ENCODE measurements at regions not wholly inside any gene's neighbourhood (a gene's known extent, or its start where the extent isn't known, plus 50 kb on each side); places are given as distances from the start of the nearest gene placed in this dataset.
"Not testable (repeated sequence)": the region's sequence is repeated elsewhere in the genome, so short reads cannot be mapped to it uniquely, and the experiment has no call there.

GRCh38 chrY:7334449-7334848, 422.9 kb upstream of the AMELY start:
- peak overlapping the region; percentile 90 for H3K27ac Mint-ChIP-seq
- H3K36me3 Mint-ChIP-seq (ENCODE audit: low read depth) = peaks cover 97% of the 10 kb centered on the region
- H3K27me3 Mint-ChIP-seq = no peaks in the 10 kb centered on the region
- H3K4me3 Mint-ChIP-seq = peak overlapping the region; percentile 83
- H3K4me1 Mint-ChIP-seq = peaks cover 24% of the 10 kb centered on the region
- H3K9me3 Mint-ChIP-seq = no peaks in the 10 kb centered on the region
- ATAC-seq (replicated peaks) = peak; percentile 30

DNA sequence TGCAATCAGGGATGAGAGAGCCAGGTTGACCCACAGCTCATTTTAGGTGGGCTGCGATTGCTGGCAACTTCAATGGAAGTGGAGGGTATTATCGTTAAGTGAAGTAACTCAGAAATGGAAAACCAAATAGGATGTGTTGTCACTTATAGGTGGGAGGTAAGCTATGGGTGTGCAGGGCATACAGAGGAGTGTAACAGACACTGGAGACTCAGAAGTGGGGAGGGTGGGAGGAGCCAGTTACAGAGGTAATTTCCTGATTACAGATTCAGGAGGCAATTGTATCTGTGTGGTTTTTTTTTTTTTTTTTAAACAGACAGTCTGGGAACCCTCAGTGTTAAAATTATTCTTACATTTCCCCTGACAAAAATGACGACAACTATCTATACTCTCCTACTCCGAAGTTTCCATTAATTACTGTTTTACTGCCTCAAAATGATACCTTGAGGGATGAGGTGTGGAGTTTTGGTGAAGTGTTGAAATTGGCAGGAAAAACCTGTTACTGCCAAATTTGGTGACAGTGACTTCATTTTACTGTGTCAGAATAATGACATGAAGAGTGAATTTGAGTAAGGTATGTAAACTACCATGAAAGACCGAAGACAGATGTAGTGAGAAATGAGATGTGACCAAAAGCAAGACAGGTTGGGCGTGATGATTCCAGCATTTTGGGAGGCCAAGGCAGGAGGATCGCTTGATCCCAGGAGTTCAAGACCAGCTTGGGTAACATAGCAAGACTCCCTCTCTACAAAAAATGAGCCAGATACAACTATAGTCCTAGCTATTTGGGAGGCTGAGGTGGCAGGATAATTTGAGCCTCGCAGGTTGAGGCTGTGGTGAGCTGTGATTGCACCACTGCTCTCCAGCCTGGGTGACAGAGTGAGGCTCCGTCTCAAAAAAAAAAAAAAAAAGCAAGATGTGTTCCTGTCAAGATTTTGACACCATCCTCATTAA, 415.0 kb upstream of the AMELY start:
- ATAC-seq (replicated peaks) = peak; percentile 80
- Mint-ChIP-seq H3K27ac (peak overlapping the region; percentile 98), H3K36me3 (ENCODE audit: low read depth) (peaks cover 100% of the 10 kb centered on the region), H3K4me1 (peaks cover 34% of the 10 kb centered on the region), H3K9me3 (no peaks in the 10 kb centered on the region), H3K4me3 (peak overlapping the region; percentile 78), H3K27me3 (no peaks in the 10 kb centered on the region)

- Mint-ChIP-seq H3K9me3 (no peaks in the 10 kb centered on the region), H3K36me3 (ENCODE audit: low read depth) (peaks cover 100% of the 10 kb centered on the region), H3K27me3 (no peaks in the 10 kb centered on the region), H3K27ac (peak overlapping the region; percentile 98), H3K4me3 (peak overlapping the region; percentile 78), H3K4me1 (peaks cover 39% of the 10 kb centered on the region)
- ATAC-seq (replicated peaks) = peak; percentile 20
Measured at GRCh38 chrY:7325531-7325930, 414.0 kb upstream of the AMELY start.

GRCh38 chrY:7320751-7321150, 409.2 kb upstream of the AMELY start:
- H3K27me3 Mint-ChIP-seq = no peaks in the 10 kb centered on the region
- ATAC-seq (replicated peaks) = no peak
- peaks cover 53% of the 10 kb centered on the region for H3K4me1 Mint-ChIP-seq
- peaks cover 100% of the 10 kb centered on the region for H3K36me3 Mint-ChIP-seq (ENCODE audit: low read depth)
- peak overlapping the region; percentile 58 for H3K4me3 Mint-ChIP-seq
- peak overlapping the region; percentile 84 for H3K27ac Mint-ChIP-seq
- no peaks in the 10 kb centered on the region for H3K9me3 Mint-ChIP-seq

GRCh38 chrY:7320171-7320570, 408.6 kb upstream of the AMELY start:
- ATAC-seq (replicated peaks) = peak; percentile 60

DNA sequence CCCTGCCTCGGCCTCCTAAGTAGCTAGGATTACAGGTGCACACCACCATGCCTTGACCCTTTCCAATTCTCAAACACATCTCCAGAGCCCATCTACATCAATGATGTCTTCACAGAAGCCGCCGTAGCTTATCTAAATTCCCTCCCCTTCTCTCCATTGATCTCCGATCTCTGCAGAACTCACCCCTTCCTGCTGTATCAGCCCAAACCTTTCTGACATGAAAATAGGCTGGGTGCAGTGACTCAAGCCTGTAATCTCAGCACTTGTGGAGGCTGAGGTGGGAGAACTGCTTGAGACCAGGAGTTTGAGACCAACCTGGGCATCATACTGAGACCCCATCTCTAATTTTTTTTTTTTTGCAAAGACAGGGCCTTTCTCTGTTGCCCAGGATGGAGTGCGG, 406.6 kb upstream of the AMELY start:
- H3K9me3 Mint-ChIP-seq = no peaks in the 10 kb centered on the region
- H3K27ac Mint-ChIP-seq = peak overlapping the region; percentile 84
- peak; percentile 60 for ATAC-seq (replicated peaks)
- peak overlapping the region; percentile 58 for H3K4me3 Mint-ChIP-seq
- peaks cover 100% of the 10 kb centered on the region for H3K36me3 Mint-ChIP-seq (ENCODE audit: low read depth)
- H3K27me3 Mint-ChIP-seq = no peaks in the 10 kb centered on the region
- peaks cover 43% of the 10 kb centered on the region for H3K4me1 Mint-ChIP-seq

More at GRCh38 chrY:7320171-7320570, 408.6 kb upstream of the AMELY start:
- H3K4me3 Mint-ChIP-seq = peak overlapping the region; percentile 58
- H3K4me1 Mint-ChIP-seq = peaks cover 52% of the 10 kb centered on the region
- not testable (repeated sequence) for H3K27me3 Mint-ChIP-seq, H3K9me3 Mint-ChIP-seq
- H3K36me3 Mint-ChIP-seq (ENCODE audit: low read depth) = peaks cover 100% of the 10 kb centered on the region
- peak overlapping the region; percentile 84 for H3K27ac Mint-ChIP-seq

- Mint-ChIP-seq H3K27ac (peak overlapping the region; percentile 84), H3K9me3 (no peaks in the 10 kb centered on the region), H3K4me1 (peaks cover 48% of the 10 kb centered on the region), H3K27me3 (no peaks in the 10 kb centered on the region), H3K4me3 (peak overlapping the region; percentile 58), H3K36me3 (ENCODE audit: low read depth) (peaks cover 100% of the 10 kb centered on the region)
- ATAC-seq (replicated peaks) = peak; percentile 18
Measured at GRCh38 chrY:7317571-7317970, 406.0 kb upstream of the AMELY start.

- no peaks in the 10 kb centered on the region for H3K27me3 Mint-ChIP-seq
- H3K36me3 Mint-ChIP-seq (ENCODE audit: low read depth) = peaks cover 97% of the 10 kb centered on the region
- peak overlapping the region; percentile 82 for H3K27ac Mint-ChIP-seq
- H3K4me3 Mint-ChIP-seq = peak overlapping the region; percentile 61
- ATAC-seq (replicated peaks) = peak; percentile 95
- peaks cover 30% of the 10 kb centered on the region for H3K4me1 Mint-ChIP-seq
- no peaks in the 10 kb centered on the region for H3K9me3 Mint-ChIP-seq
Measured at GRCh38 chrY:7310482-7311269, 399.1 kb upstream of the AMELY start.

DNA sequence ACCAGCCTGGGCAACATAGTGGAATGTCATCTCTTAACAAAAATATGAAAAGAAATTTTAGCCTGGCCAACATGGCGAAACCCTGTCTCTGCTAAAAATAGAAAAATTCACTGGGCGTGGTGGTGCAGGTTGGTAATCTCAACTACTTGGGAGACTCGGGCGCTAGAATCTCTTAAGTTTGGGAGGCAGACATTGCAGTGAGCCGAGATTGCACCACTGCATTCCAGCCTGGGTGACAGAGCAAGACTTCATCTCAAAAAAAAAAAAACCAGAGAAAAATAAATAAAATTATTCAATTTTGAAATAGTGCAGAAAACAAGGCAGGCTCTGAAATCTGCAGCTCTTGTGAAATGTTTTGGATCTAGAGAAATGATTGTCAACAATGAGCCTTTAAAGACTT, 397.3 kb upstream of the AMELY start:
- H3K27ac Mint-ChIP-seq = no peak overlapping the region
- H3K27me3 Mint-ChIP-seq = no peaks in the 10 kb centered on the region

GRCh38 chrY:7302306-7302705, 390.8 kb upstream of the AMELY start:
- H3K27ac Mint-ChIP-seq = peak overlapping the region; percentile 65
- peak; percentile 62 for ATAC-seq (replicated peaks)
- H3K9me3 Mint-ChIP-seq = no peaks in the 10 kb centered on the region
- peak overlapping the region; percentile 58 for H3K4me3 Mint-ChIP-seq
- no peaks in the 10 kb centered on the region for H3K27me3 Mint-ChIP-seq
- H3K36me3 Mint-ChIP-seq (ENCODE audit: low read depth) = peaks cover 93% of the 10 kb centered on the region
- peaks cover 33% of the 10 kb centered on the region for H3K4me1 Mint-ChIP-seq

More for the DNA sequence above, 397.3 kb upstream of the AMELY start:
- Mint-ChIP-seq H3K4me3 (no peak overlapping the region), H3K4me1 (peaks cover 32% of the 10 kb centered on the region), H3K36me3 (ENCODE audit: low read depth) (peaks cover 97% of the 10 kb centered on the region), H3K9me3 (no peaks in the 10 kb centered on the region)
- ATAC-seq (replicated peaks) = no peak

GRCh38 chrY:7299960-7300359, 388.4 kb upstream of the AMELY start:
- peak overlapping the region; percentile 52 for H3K4me3 Mint-ChIP-seq
- peaks cover 90% of the 10 kb centered on the region for H3K36me3 Mint-ChIP-seq (ENCODE audit: low read depth)
- peak overlapping the region; percentile 46 for H3K27ac Mint-ChIP-seq
- no peaks in the 10 kb centered on the region for H3K9me3 Mint-ChIP-seq
- H3K4me1 Mint-ChIP-seq = peaks cover 34% of the 10 kb centered on the region
- peak; percentile 73 for ATAC-seq (replicated peaks)
- no peaks in the 10 kb centered on the region for H3K27me3 Mint-ChIP-seq

- ATAC-seq (replicated peaks) = no peak
- Mint-ChIP-seq H3K4me1 (peaks cover 21% of the 10 kb centered on the region), H3K27me3 (no peaks in the 10 kb centered on the region), H3K27ac (no peak overlapping the region), H3K9me3 (no peaks in the 10 kb centered on the region), H3K4me3 (no peak overlapping the region), H3K36me3 (ENCODE audit: low read depth) (peaks cover 86% of the 10 kb centered on the region)
Measured at GRCh38 chrY:7292113-7292512, 380.6 kb upstream of the AMELY start.

GRCh38 chrY:7289889-7290833, 378.6 kb upstream of the AMELY start:
- Mint-ChIP-seq H3K4me3 (peak overlapping the region; percentile 72), H3K27ac (peak overlapping the region; percentile 85), H3K4me1 (peaks cover 19% of the 10 kb centered on the region), H3K9me3 (no peaks in the 10 kb centered on the region), H3K36me3 (ENCODE audit: low read depth) (peaks cover 89% of the 10 kb centered on the region), H3K27me3 (no peaks in the 10 kb centered on the region)
- ATAC-seq (replicated peaks) = peak; percentile 65

GRCh38 chrY:7288611-7289010, 377.1 kb upstream of the AMELY start:
- H3K27me3 Mint-ChIP-seq = no peaks in the 10 kb centered on the region

More at GRCh38 chrY:7288611-7289010, 377.1 kb upstream of the AMELY start:
- Mint-ChIP-seq H3K9me3 (no peaks in the 10 kb centered on the region), H3K36me3 (ENCODE audit: low read depth) (peaks cover 96% of the 10 kb centered on the region), H3K27ac (peak overlapping the region; percentile 65), H3K4me3 (peak overlapping the region; percentile 72), H3K4me1 (peaks cover 26% of the 10 kb centered on the region)
- no peak for ATAC-seq (replicated peaks)
